K562 (cell line): ENCODE measurements at regions not wholly inside any gene's neighbourhood (a gene's known extent, or its start where the extent isn't known, plus 50 kb on each side); places are given as distances from the start of the nearest gene placed in this dataset.

Experiments
- ATAC-seq: fragments of 200-7000 bp; cut with Tn5 transposase; 3 replicates; pipeline ENCODE4 v1.9.1; 2020; ENCODE audit warnings: moderate library complexity
- BruUV-seq: library from RNA; stranded (reverse); fragments of 400-500 nt; replicated peaks from 2 replicates; lab custom pipeline; 2021; lab: Mats Ljungman, UMichigan
- CTCF ChIA-PET: fragments of 300-600 bp; formaldehyde crosslinking; extraction: SDS; loops from one replicate; lab custom pipeline; 2021; ENCODE audit warnings: low intra/inter-chr PET ratio; lab: Yijun Ruan, JAX
- POLR2A ChIA-PET: fragments of 300-600, 350-650 bp; sonication (Branson Sonifier 250); formaldehyde crosslinking; extraction: SDS; loops from one replicate; lab custom pipeline; 2021; ENCODE audit warnings: antibody characterized with exemption, inconsistent platforms; lab: Yijun Ruan, JAX
- DNase-seq, 4 experiments: peaks; one replicate each; pipeline versions ENCODE4 v3.0.0 to v3.0.0-alpha.2; 2011 to 2018; ENCODE audit warnings: low spot score in 3 of 4, mixed read lengths in 3 of 4; ENCODE audit errors: extremely low read depth in 1 of 4
- FAIRE-seq: peaks from 2 replicates; lab custom pipeline; 2011; peaks lifted over from hg19 to GRCh38; lab: Jason Lieb, UNC
- H2AFZ ChIP-seq: 2 replicates; pipeline ENCODE4 v1.6.0; 2011; ENCODE audit warnings: low read depth, low read length, control low read depth, inconsistent platforms
- H3K27ac ChIP-seq: fragments of 200-600 bp; 3 replicates; pipeline ENCODE4 v1.8.0; 2011; ENCODE audit warnings: low read depth, mild to moderate bottlenecking, control low read depth, inconsistent platforms, low read length, moderate library complexity, mixed read lengths; ENCODE audit errors: extremely low read depth
- H3K27me3 ChIP-seq, 2 experiments: fragments of 300-600 bp in 1 of 2; 2 replicates in 1 of 2; 3 replicates in 1 of 2; pipeline versions ENCODE4 v1.6.0 to v1.8.0; 2011; ENCODE audit warnings: inconsistent platforms in 2 of 2, low read length in 2 of 2, mild to moderate bottlenecking in 1 of 2, mixed read lengths in 1 of 2, moderate library complexity in 1 of 2; ENCODE audit not compliant: control insufficient read depth in 2 of 2, insufficient read depth in 2 of 2
- H3K36me3 ChIP-seq: fragments of 300-600 bp; 3 replicates; pipeline ENCODE4 v1.8.0; 2011; ENCODE audit warnings: mild to moderate bottlenecking, low read length, inconsistent platforms; ENCODE audit not compliant: control insufficient read depth, insufficient read depth
- H3K4me1 ChIP-seq, 2 experiments: fragments of 200-600 bp in 1 of 2; replicated peaks in 1 of 2; 2 replicates in 1 of 2; 3 replicates in 1 of 2; pipeline versions ENCODE4 v1.5.1 to v1.8.0; 2011; ENCODE audit warnings: inconsistent platforms in 2 of 2, low read length in 2 of 2, mild to moderate bottlenecking in 1 of 2, mixed read lengths in 1 of 2, moderate library complexity in 1 of 2; ENCODE audit not compliant: control insufficient read depth in 2 of 2, insufficient read depth in 2 of 2
- H3K4me2 ChIP-seq: 2 replicates; pipeline ENCODE4 v1.6.1; 2011; ENCODE audit warnings: low read length, control low read depth, inconsistent platforms, mixed read lengths; ENCODE audit not compliant: insufficient read depth
- H3K4me3 ChIP-seq: fragments of 200-600 bp; sonication (generic), shearing (Covaris generic); 2 replicates; pipeline ENCODE4 v1.5.1; 2016; ENCODE audit warnings: control low read depth, inconsistent platforms
- H3K79me2 ChIP-seq: fragments of 200-600 bp; 3 replicates; pipeline ENCODE4 v1.8.0; 2011; ENCODE audit warnings: low read length, inconsistent platforms; ENCODE audit not compliant: control insufficient read depth, insufficient read depth
- H3K9ac ChIP-seq, 2 experiments: 2 replicates each; pipeline versions ENCODE4 v1.6.0 to v1.6.1; 2011; ENCODE audit warnings: low read depth in 2 of 2, low read length in 2 of 2, control low read depth in 1 of 2, inconsistent platforms in 1 of 2, mild to moderate bottlenecking in 1 of 2, mixed read lengths in 1 of 2; ENCODE audit not compliant: insufficient read depth in 1 of 2
- H3K9me1 ChIP-seq: one replicate; pipeline ENCODE4 v1.6.0; 2011; ENCODE audit warnings: inconsistent platforms, mild to moderate bottlenecking, low read length, moderate library complexity; ENCODE audit not compliant: control insufficient read depth, insufficient read depth
- H3K9me3 ChIP-seq: replicated peaks from 2 replicates; pipeline ENCODE4 v1.5.1; 2011; ENCODE audit warnings: low read depth, low read length, inconsistent platforms; ENCODE audit not compliant: control insufficient read depth, insufficient read depth
- H4K20me1 ChIP-seq: replicated peaks from 2 replicates; pipeline ENCODE4 v1.6.1; 2011; ENCODE audit warnings: low read length, inconsistent platforms, mixed read lengths; ENCODE audit not compliant: control insufficient read depth, insufficient read depth
- ARID1B ChIP-seq: fragments of 450-650 bp; IDR thresholded peaks from 2 replicates; pipeline ENCODE4 v1.6.1; 2016; ENCODE audit warnings: antibody characterized with exemption, mild to moderate bottlenecking, inconsistent platforms
- BRF1 ChIP-seq: IDR thresholded peaks from 3 replicates; pipeline ENCODE4 v1.6.1; 2011; ENCODE audit warnings: borderline replicate concordance, mild to moderate bottlenecking; ENCODE audit not compliant: insufficient read length; ENCODE audit errors: extremely low read depth
- HDAC8 ChIP-seq: fragments of 450-650 bp; IDR thresholded peaks from 2 replicates; pipeline ENCODE4 v1.6.1; 2016; ENCODE audit warnings: mild to moderate bottlenecking, missing genetic modification characterization, moderate library complexity, missing compliant biosample characterization
- KDM1A ChIP-seq, 2 experiments: fragments of 450-650 bp; IDR thresholded peaks; 2 replicates each; pipeline ENCODE4 v1.6.1; 2016; ENCODE audit warnings: mild to moderate bottlenecking in 2 of 2
- NCOA4 ChIP-seq: fragments of 450-650 bp; IDR thresholded peaks from 2 replicates; pipeline ENCODE4 v1.6.1; 2018; ENCODE audit warnings: mild to moderate bottlenecking; ENCODE audit not compliant: partially characterized antibody
- NFYB ChIP-seq: IDR thresholded peaks from 2 replicates; pipeline ENCODE4 v1.6.1; 2011; ENCODE audit warnings: mild to moderate bottlenecking, moderate library complexity; ENCODE audit not compliant: insufficient read length; ENCODE audit errors: extremely low read depth
- POLR2G ChIP-seq: fragments of 200-400 bp; formaldehyde crosslinking; IDR thresholded peaks from 2 replicates; pipeline ENCODE4 v1.6.1; 2017; ENCODE audit warnings: low read depth, mild to moderate bottlenecking, antibody characterized with exemption, low read length, moderate library complexity
- SIX5 ChIP-seq, 2 experiments: IDR thresholded peaks; 2 replicates each; pipeline ENCODE4 v1.6.1; 2011; ENCODE audit warnings: low read length in 2 of 2, borderline replicate concordance in 1 of 2, low read depth in 1 of 2, mild to moderate bottlenecking in 1 of 2, moderate library complexity in 1 of 2; ENCODE audit not compliant: insufficient read depth in 1 of 2
- SMAD4 ChIP-seq: fragments of 250-450 bp; sonication (Bioruptor Pico); conservative IDR thresholded peaks from 2 replicates; pipeline ENCODE4 v1.8.0; 2021; ENCODE audit warnings: inconsistent platforms, mild to moderate bottlenecking, moderate library complexity
- STAT6 ChIP-seq: sonication (generic); formaldehyde crosslinking; IDR thresholded peaks from 2 replicates; pipeline ENCODE4 v1.8.1; 2023; ENCODE audit warnings: mild to moderate bottlenecking, missing genetic modification reagents
- ZNF347 ChIP-seq: fragments of 450-650 bp; formaldehyde crosslinking; IDR thresholded peaks from 2 replicates; pipeline ENCODE4 v1.4.0; 2020; ENCODE audit warnings: low read depth, mild to moderate bottlenecking, moderate library complexity
- ZNF445 ChIP-seq: fragments of 250-450 bp; sonication (Bioruptor Pico); IDR thresholded peaks from 2 replicates; pipeline ENCODE4 v1.4.0; 2020; ENCODE audit warnings: low read depth, mild to moderate bottlenecking, moderate library complexity
- ZNF609 ChIP-seq: sonication (generic); formaldehyde crosslinking; IDR thresholded peaks from 2 replicates; pipeline ENCODE4 v1.8.1; 2023; ENCODE audit warnings: missing genetic modification reagents, mild to moderate bottlenecking, borderline replicate concordance
- WGBS: fragments of 100-300 bp; shearing (Covaris generic); methylation state at CpG from one replicate; pipeline ENCODE4 v1.1.6; 2016; ENCODE audit warnings: low coverage, mixed read lengths; ENCODE audit not compliant: insufficient coverage; ENCODE audit errors: missing lambda C conversion rate; 5-methylcytosine and 5-hydroxymethylcytosine counted together
- in situ Hi-C: fragments of 300-500 bp; cut with MboI; formaldehyde crosslinking; loops from 4 replicates; pipeline ENCODE4 v1.15.0; 2018; ENCODE audit warnings: inconsistent platforms, mixed read lengths
- intact Hi-C: fragments of 100-400 bp; cut with micrococcal nuclease; formaldehyde crosslinking; loops from 2 replicates; pipeline ENCODE4 v1.14.2; 2022

- no peak for TF ChIP-seq KDM1A (IDR thresholded peaks at IDR 0.05)
- no peak for TF ChIP-seq STAT6
- TF ChIP-seq BRF1 = no peak
- no peak for TF ChIP-seq ARID1B
These were observed 200.5 kb upstream of the ANO3 start (continued) for GRCh38 chr11:26131406-26131805.

- Histone ChIP-seq H3K9ac (no peak overlapping the region), H3K27me3 (no peaks in the 10 kb centered on the region), H3K4me1 (no peaks in the 10 kb centered on the region), H2AFZ (no peak overlapping the region), H3K4me2 (no peak overlapping the region), H3K9me1 (no peaks in the 10 kb centered on the region), H3K4me3 (no peak overlapping the region), H3K79me2 (no peaks in the 10 kb centered on the region), H3K27ac (no peak overlapping the region), H3K36me3 (no peaks in the 10 kb centered on the region), H3K9me3 (no peaks in the 10 kb centered on the region), H4K20me1 (no peaks in the 10 kb centered on the region)
- BruUV-seq = no TSS peak
- intact Hi-C loops = no loop called here
- ATAC-seq (no peak), DNase-seq (no peak), FAIRE-seq (no peak)
- POLR2A ChIA-PET = no interaction called here
- CTCF ChIA-PET = no interaction called here
- in situ Hi-C loops = no loop called here
- 0% methylated on average over 1 of the region's 1 CpG for WGBS
- TF ChIP-seq NFYB (no peak), NCOA4 (no peak), SIX5 (IDR thresholded peaks at IDR 0.05; ENCODE audit: borderline replicate concordance in 1 of 2, insufficient read depth in 1 of 2, low read depth in 1 of 2, low read length in 2 of 2) (no peak), POLR2G (no peak), SMAD4 (CRISPR knock-in tag) (no peak), HDAC8 (tag) (no peak), ZNF445 (no peak), ZNF609 (no peak), ZNF347 (CRISPR knock-in tag) (no peak)
These were observed 197.9 kb upstream of the ANO3 start for GRCh38 chr11:26134053-26134452.
